ENCODE measurements at regions not wholly inside any gene's neighbourhood (a gene's known extent, or its start where the extent isn't known, plus 50 kb on each side); places are given as distances from the start of the nearest gene placed in this dataset.

DNA sequence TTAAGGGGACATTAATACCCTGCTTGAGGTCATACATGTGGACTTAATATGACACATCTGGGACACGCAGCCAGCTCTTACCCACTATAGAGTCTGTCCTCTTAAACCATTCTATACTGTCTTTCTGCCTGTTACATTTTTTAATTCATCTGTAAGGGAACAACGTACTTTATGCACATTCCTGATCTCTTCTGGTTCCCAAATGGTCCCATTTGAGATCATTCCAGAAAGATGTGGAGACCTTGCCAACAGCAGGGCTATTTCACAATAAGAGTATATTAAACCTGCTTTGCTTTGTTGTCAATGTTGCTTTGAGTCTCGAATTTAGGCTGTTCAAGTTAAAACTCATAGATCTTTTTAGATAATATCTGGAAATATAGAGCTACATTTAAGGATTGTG is 332.2 kb upstream of the RAG2 start:
- ATAC-seq: no peak
- POLR2A ChIA-PET: no interaction called here
- no TSS peak for BruUV-seq (replicated peaks)
- intact Hi-C loops (cut with micrococcal nuclease; ENCODE audit: unreplicated experiment) (no loop called here), in situ Hi-C loops (cut with HindIII; ENCODE audit: extremely low pct_ligation_motif_present, low pct_unique_long_range_greater_than_20kb) (no loop called here)
- TF ChIP-seq ZNF34 (CRISPR knock-in tag; IDR thresholded peaks at IDR 0.05; ENCODE audit: borderline replicate concordance) (no peak), CEBPB (IDR thresholded peaks at IDR 0.05; ENCODE audit: borderline replicate concordance, low read depth, low read length) (no peak)
- CTCF ChIA-PET (ENCODE audit: low intra/inter-chr PET ratio, low total read pairs): no interaction called here
- no peaks in the 10 kb centered on the region for H3K79me2 ChIP-seq (ENCODE audit: insufficient read depth, low read length)
- DNase-seq (ENCODE audit: low spot score): no peak
- H3K4me3 ChIP-seq (replicated peaks in 1 of 3; ENCODE audit: insufficient read depth in 1 of 3, low read depth in 2 of 3, low read length in 3 of 3): no peak overlapping the region
- no peak overlapping the region for H2AFZ ChIP-seq (ENCODE audit: low read length)
- H4K20me1 ChIP-seq (ENCODE audit: insufficient read depth, low read length): no peaks in the 10 kb centered on the region
- no peaks in the 10 kb centered on the region for H3K4me1 ChIP-seq (ENCODE audit: insufficient read depth, low read length)
- H3K9me3 ChIP-seq (ENCODE audit: low read length): 0 out of 2 replicates have a peak, but pooled peaks cover 4% of the 10 kb centered on the region
- H3K9ac ChIP-seq (ENCODE audit: insufficient read depth, low read depth, low read length): no peak overlapping the region
- FAIRE-seq: no peak
- no peak overlapping the region for H3K4me2 ChIP-seq (ENCODE audit: low read depth, low read length)
- no peaks in the 10 kb centered on the region for H3K36me3 ChIP-seq (replicated peaks in 1 of 2; ENCODE audit: control insufficient read depth in 1 of 2, insufficient read depth in 2 of 2, low read length in 2 of 2)
- WGBS (ENCODE audit: low lambda C conversion rate): 4% methylated on average over 3 of the region's 3 CpGs
- no peak overlapping the region for H3K27ac ChIP-seq (ENCODE audit: extremely low read length, insufficient read depth, low read length)
- H3K27me3 ChIP-seq (ENCODE audit: control insufficient read depth in 1 of 2, insufficient read depth in 2 of 2, low read length in 2 of 2): no peaks in the 10 kb centered on the region

DNA sequence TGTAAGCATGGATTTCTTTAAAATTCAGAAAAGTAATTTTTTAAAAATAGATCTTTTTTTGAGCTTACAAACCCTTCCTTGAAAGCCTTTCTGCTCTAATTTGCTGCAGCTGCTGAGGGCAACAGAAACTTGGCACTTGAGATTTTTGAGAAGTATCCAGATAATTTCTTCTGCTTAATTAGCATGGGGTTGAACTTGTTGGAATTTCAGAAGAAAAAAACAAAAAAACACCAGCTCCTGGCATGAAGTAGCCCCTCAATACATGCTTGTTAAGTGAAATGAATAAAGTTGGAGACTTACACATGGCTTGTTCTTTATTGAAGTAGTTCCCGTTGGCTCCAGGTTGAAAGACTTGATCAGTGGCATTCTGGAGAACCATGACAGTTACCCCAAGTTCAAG is 331.4 kb upstream of the RAG2 start:
- Histone ChIP-seq H3K27me3 (ENCODE audit: control insufficient read depth in 1 of 2, insufficient read depth in 2 of 2, low read length in 2 of 2) (no peaks in the 10 kb centered on the region), H3K9me3 (ENCODE audit: low read length) (0 out of 2 replicates have a peak, but pooled peaks cover 4% of the 10 kb centered on the region), H3K9ac (ENCODE audit: insufficient read depth, low read depth, low read length) (no peak overlapping the region), H4K20me1 (ENCODE audit: insufficient read depth, low read length) (no peaks in the 10 kb centered on the region), H3K79me2 (ENCODE audit: insufficient read depth, low read length) (no peaks in the 10 kb centered on the region), H3K4me2 (ENCODE audit: low read depth, low read length) (no peak overlapping the region), H2AFZ (ENCODE audit: low read length) (no peak overlapping the region), H3K4me3 (replicated peaks in 1 of 3; ENCODE audit: insufficient read depth in 1 of 3, low read depth in 2 of 3, low read length in 3 of 3) (no peak overlapping the region), H3K27ac (ENCODE audit: extremely low read length, insufficient read depth, low read length) (no peak overlapping the region), H3K36me3 (replicated peaks in 1 of 2; ENCODE audit: control insufficient read depth in 1 of 2, insufficient read depth in 2 of 2, low read length in 2 of 2) (no peaks in the 10 kb centered on the region), H3K4me1 (ENCODE audit: insufficient read depth, low read length) (no peaks in the 10 kb centered on the region)
- WGBS (ENCODE audit: low lambda C conversion rate): 16% methylated on average over 1 of the region's 1 CpG
- DNase-seq (ENCODE audit: low spot score): no peak
- in situ Hi-C loops (cut with HindIII; ENCODE audit: extremely low pct_ligation_motif_present, low pct_unique_long_range_greater_than_20kb) (no loop called here), intact Hi-C loops (cut with micrococcal nuclease; ENCODE audit: unreplicated experiment) (no loop called here)
- ATAC-seq: no peak
- ChIA-PET POLR2A (no interaction called here), CTCF (ENCODE audit: low intra/inter-chr PET ratio, low total read pairs) (no interaction called here)
- BruUV-seq (replicated peaks): no TSS peak
- no peak for FAIRE-seq
- TF ChIP-seq TOE1 (CRISPR knock-in tag; IDR thresholded peaks at IDR 0.05) (no peak), ZZZ3 (CRISPR knock-in tag; IDR thresholded peaks at IDR 0.05; ENCODE audit: borderline replicate concordance) (no peak), TEAD2 (CRISPR knock-in tag; IDR thresholded peaks at IDR 0.05) (no peak), PHF21A (CRISPR knock-in tag; IDR thresholded peaks at IDR 0.05) (no peak), MIXL1 (CRISPR knock-in tag; IDR thresholded peaks at IDR 0.05) (no peak), ZNF75D (CRISPR knock-in tag; IDR thresholded peaks at IDR 0.05; ENCODE audit: borderline replicate concordance) (no peak), ZNF460 (CRISPR knock-in tag; IDR thresholded peaks at IDR 0.05; ENCODE audit: borderline replicate concordance) (no peak), ZNF207 (IDR thresholded peaks at IDR 0.05; ENCODE audit: borderline replicate concordance) (no peak), RELA (CRISPR knock-in tag; IDR thresholded peaks at IDR 0.05) (no peak), ZFP37 (CRISPR knock-in tag; IDR thresholded peaks at IDR 0.05; ENCODE audit: borderline replicate concordance) (no peak), NFYC (CRISPR knock-in tag; IDR thresholded peaks at IDR 0.05) (no peak), HOXA7 (CRISPR knock-in tag; IDR thresholded peaks at IDR 0.05) (no peak), ZNF224 (CRISPR knock-in tag; IDR thresholded peaks at IDR 0.05) (no peak)
- TF ChIP-seq, protein P1, sequence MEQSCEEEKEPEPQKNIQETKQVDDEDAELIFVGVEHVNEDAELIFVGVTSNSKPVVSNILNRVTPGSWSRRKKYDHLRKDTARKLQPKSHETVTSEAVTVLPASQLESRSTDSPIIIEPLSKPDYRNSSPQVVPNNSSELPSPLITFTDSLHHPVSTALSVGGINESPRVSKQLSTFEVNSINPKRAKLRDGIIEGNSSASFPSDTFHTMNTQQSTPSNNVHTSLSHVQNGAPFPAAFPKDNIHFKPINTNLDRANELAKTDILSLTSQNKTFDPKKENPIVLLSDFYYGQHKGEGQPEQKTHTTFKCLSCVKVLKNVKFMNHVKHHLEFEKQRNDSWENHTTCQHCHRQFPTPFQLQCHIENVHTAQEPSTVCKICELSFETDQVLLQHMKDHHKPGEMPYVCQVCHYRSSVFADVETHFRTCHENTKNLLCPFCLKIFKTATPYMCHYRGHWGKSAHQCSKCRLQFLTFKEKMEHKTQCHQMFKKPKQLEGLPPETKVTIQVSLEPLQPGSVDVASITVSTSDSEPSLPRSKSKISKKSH (CRISPR knock-in tag; IDR thresholded peaks at IDR 0.05; ENCODE audit: borderline replicate concordance): no peak
- TF ChIP-seq, protein P2, sequence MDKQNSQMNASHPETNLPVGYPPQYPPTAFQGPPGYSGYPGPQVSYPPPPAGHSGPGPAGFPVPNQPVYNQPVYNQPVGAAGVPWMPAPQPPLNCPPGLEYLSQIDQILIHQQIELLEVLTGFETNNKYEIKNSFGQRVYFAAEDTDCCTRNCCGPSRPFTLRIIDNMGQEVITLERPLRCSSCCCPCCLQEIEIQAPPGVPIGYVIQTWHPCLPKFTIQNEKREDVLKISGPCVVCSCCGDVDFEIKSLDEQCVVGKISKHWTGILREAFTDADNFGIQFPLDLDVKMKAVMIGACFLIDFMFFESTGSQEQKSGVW (CRISPR knock-in tag; IDR thresholded peaks at IDR 0.05; ENCODE audit: borderline replicate concordance): no peak
- TF ChIP-seq, protein P3, sequence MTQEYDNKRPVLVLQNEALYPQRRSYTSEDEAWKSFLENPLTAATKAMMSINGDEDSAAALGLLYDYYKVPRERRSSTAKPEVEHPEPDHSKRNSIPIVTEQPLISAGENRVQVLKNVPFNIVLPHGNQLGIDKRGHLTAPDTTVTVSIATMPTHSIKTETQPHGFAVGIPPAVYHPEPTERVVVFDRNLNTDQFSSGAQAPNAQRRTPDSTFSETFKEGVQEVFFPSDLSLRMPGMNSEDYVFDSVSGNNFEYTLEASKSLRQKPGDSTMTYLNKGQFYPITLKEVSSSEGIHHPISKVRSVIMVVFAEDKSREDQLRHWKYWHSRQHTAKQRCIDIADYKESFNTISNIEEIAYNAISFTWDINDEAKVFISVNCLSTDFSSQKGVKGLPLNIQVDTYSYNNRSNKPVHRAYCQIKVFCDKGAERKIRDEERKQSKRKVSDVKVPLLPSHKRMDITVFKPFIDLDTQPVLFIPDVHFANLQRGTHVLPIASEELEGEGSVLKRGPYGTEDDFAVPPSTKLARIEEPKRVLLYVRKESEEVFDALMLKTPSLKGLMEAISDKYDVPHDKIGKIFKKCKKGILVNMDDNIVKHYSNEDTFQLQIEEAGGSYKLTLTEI (CRISPR knock-in tag; conservative IDR thresholded peaks at IDR 0.05): no peak

Measured in HepG2 (cell line).